ENCODE measurements at regions not wholly inside any gene's neighbourhood (a gene's known extent, or its start where the extent isn't known, plus 50 kb on each side); places are given as distances from the start of the nearest gene placed in this dataset.
"Not testable (repeated sequence)": the region's sequence is repeated elsewhere in the genome, so short reads cannot be mapped to it uniquely, and the experiment has no call there.

- not testable (repeated sequence) for DNase-seq
Measured at GRCh38 chr10:53155674-53156073, 383.1 kb upstream of the MBL2 start.

- DNase-seq: no peak
Measured at GRCh38 chr10:53153831-53154230, 381.2 kb upstream of the MBL2 start.

DNA sequence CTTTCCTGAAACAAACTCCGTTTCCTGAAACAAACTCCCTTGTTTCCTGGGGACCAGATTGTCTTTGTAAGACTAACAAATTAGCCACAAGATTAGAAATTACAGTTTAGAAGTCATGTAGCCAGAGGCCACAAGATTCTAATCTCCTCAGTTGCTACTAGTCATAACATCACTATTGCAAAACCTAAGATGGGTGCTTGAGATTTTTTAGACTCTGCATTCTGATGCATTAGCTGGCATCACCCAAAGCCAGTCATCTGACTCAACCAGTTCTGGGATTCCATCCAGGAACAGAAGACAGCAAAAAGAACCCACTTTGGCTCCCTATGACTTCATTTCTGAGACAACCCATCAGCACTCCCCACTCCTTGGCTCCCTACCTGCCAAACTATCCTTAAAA, 367.9 kb upstream of the MBL2 start:
- DNase-seq: no peak

DNA sequence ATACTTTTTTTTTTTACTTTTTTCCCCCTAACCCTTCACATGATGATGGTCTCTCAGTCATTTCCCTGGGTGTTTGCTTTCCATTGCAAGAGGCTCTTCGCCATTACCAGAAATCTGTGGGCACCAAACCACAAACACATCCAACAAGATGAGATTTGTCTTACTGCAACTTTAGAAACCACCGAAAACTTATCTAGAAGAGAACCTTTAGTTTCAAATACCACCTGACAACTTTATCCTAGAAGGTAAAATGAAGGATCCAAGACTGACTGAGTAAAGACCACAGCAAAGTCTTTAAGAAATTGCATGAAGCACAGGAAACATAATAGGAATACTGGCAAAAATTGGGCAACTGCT, 363.3 kb upstream of the MBL2 start:
- no peak for DNase-seq

GRCh38 chr10:53135213-53135896, 362.8 kb upstream of the MBL2 start:
- DNase-seq: no peak

DNA sequence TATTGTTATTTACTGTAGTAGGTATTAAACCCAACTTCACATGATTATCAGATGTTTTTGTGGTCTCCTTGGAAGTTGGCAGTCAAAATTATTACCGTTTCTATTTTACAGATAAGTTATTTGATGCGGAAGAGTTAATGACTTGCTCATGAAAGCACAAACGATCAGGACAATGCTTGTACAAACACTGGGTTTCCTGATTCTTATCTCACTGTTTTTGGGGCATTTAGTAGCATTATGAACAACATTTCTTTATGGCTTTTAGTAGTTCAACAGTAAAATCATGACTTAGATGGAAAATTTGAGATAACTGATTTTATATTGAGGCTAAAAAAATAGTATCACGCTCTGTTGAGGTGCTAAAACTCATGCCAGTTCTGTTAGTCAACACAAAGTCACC, 361.5 kb upstream of the MBL2 start:
- no peak for DNase-seq

DNA sequence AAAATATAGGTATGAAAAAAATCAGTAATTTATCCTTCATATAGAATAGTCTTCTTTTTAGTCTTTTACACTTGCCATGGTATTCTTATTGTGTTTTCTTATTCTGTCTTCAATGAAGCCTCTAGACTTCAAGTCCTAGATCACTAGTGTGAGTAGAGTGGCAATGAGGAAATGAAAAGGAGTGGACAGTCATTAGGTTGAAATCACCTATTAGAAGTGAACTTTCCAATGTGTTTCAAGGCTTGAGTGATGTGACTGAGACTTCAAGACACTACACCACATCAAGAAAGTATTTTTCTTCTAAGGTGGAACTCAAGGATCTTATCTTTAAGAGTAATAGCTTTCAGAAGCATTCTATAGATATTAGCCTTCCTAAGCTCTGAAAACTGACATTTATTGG, 357.8 kb upstream of the MBL2 start:
- no peak for DNase-seq

- DNase-seq: no peak
Measured at GRCh38 chr10:53127686-53128085, 355.1 kb upstream of the MBL2 start.

GRCh38 chr10:53123311-53123710, 350.7 kb upstream of the MBL2 start:
- no peak for DNase-seq

DNA sequence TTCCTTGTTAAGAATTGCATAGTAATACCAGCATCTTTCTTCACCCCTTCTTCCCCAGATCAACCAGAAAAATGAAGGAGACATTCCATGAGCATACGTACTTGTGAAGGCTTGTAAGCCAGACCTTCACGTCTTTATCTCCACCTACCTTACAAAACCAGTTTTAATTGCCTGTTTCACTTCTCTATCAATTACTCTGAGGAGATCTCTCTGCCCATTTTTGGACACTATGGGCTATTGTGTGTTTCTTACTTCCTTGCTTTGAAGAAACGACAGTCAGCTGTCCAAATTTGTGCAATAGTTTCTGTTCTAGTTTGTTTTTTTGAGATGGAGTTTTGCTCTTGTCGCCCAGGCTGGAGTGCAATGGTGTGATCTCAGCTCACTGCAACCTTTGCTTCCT, 349.7 kb upstream of the MBL2 start:
- no peak for DNase-seq

DNA sequence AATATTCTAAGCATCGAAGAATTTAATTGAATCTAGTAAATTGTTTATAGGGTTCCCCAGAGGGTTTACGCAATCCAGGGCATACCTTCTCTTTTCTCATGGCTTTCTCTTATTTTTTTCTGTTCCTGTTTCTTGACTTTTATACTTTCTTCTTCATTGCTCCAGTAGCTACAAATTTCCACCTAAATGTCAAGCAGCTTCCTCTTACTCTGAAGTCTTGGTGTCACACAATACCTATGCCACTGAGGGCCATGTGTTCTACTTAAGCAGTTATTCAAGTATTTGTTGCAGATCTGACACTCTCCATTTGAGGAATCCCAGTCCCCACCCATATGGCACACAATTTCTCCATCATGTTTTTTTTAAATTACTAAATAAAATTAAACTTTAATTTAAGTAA, 343.1 kb upstream of the MBL2 start:
- no peak for DNase-seq

DNA sequence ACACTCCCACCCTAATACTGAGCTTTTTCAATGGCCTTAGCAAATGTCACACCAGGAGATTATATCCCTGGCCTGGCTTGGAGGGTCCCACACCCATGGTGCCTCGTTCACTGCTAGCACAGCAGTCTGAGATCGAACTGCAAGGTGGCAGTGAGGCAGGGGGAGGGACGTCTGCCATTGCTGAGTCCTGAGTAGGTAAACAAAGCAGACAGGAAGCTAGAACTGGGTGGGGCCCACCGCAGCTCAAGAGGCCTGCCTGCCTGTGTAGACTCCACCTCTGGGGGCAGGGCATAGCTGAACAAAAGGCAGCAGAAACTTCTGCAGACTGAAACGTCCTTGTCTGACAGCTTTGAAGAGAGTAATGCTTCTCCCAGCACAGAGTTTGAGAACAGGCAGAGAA, 338.9 kb upstream of the MBL2 start:
- DNase-seq: no peak

- DNase-seq: no peak
Measured at GRCh38 chr10:53109320-53109719, 336.7 kb upstream of the MBL2 start.

GRCh38 chr10:53108317-53108934, 335.8 kb upstream of the MBL2 start:
- DNase-seq: no peak

DNA sequence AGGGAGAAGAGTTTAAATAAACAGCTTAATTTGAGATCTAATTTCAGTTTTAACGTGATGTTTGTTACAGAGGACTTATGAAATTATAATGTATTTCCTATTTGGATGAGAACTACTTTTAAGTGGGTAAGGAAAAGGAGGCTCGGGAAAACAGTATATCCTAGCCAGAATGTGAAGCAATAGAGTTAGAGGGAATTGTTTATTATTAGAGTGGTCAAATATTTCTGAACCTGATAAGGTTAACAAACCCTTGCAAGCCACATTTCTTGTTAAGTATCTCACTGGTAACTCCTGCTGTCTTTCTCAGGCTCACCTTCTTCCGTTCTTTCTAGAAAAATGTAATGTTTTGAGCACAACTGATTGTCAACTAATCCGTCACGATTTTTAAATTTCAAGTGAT, 335.1 kb upstream of the MBL2 start:
- DNase-seq: no peak

DNA sequence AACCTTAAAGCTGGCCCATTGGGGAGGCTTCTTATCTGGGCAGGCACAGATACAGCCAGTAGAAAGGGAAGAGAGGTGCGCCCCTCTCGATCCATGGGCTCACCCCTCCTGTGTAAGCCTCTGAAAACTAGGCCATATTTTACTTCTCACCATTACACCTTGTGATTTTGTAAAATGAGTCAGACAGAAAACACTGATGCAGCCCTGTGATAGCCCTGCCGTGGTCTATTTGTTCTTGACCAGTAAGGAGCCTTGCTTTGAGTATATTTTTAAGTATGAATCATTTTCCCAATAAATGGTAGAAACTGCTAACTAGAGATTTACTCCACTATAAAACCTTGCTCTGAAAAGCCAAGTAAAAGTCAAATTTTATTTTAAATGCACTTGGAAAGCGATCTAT, 329.8 kb upstream of the MBL2 start:
- no peak for DNase-seq

DNA sequence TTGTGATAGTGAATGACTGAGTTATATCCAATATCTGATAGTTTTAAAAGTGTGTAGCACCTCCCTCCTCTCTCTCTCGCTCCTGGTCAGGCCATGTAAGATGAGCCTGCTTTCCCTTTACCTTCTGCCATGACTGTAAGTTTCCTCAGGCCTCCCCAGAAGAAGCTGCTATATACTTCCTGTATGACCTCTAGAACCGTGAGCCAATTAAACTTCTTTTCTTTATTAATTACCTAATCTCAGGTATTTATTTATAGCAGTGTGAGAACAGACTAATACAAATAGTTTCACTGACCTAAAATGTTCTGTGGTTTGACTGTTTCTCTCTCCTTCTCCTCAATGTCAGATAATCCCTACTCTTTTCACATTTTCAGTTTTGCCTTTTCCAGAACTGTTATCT, 321.3 kb upstream of the MBL2 start:
- DNase-seq: no peak

DNA sequence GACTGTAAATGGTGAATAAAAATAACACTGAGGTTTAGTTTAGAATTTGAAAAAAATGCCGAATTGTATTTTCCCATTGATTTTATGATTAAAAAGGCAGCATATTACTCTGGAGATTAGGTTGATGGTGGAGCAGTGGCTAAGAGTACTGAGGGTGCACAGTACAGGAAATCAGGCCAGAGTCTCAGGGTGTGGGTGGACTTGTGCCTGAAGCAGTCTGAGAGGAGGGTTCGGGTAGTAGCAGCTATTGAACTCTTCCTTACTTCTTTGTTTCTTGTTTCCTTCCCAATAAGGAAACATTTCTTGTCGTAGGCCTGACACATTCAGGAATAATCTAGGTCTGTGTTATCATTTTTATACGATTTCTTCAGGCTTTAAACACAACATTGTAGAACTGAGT, 319.0 kb upstream of the MBL2 start:
- DNase-seq: no peak

DNA sequence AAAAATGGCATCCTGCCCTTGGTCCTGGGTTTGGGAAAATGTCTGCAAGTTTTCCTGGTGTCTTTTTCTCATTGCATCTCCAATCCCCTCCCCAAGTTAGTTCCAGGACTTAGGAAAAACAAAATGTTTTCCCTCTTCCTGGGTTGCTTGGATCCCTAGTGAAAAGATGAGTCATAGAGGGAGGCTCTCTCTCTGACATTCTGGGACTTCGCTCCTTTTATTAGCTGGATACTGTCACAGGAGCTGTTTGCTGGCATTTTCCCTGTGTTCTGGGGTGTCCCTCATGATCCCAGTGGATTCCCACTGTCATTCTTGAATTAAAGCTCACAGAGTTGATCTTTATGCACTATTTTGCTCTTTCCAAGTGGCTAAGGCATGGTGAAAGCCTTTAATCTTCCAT, 316.4 kb upstream of the MBL2 start:
- no peak for DNase-seq

DNA sequence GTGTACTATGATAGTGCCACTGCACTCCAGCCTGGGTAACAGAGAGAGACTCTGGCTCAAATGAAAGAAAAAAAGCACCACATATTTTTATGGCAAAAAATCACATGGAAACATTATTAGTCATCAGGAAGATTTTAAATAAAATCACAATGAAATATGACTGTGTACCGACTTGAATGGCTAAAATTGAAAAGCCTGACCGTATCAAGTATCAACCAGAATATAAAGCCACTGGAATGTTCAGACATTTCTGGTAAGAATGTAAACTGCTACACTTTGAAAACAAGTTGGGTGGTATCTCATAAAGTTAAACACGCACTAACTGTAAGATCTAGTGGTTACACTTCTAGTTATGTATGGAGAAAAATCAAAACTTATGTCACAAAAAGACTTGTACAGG, 306.7 kb upstream of the MBL2 start:
- no peak for DNase-seq

GRCh38 chr10:53076948-53077347, 304.4 kb upstream of the MBL2 start:
- DNase-seq: no peak

- no peak for DNase-seq
Measured at GRCh38 chr10:53075469-53075868, 302.9 kb upstream of the MBL2 start.

DNA sequence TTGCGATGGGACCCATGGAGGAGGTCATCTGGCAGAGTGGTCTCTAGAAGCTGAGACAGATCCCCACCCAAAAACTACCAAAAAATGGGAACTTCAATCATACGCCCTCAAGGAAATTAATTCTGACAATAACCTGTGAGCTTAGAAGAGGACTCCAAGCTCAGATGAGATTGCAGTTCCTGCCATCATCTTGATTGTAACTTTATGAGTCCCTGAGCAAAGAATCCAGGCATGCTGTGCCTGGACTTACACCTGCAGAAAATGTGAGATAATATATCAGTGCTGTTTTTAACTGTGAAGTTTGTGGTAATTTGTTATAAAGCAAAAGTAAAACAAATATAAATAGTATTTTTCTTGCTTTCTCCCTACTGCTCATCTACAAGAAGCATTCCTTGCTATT, 299.6 kb upstream of the MBL2 start:
- DNase-seq: no peak

- no peak for DNase-seq
Measured at GRCh38 chr10:53071505-53072125, 299.0 kb upstream of the MBL2 start.

- DNase-seq: no peak
Measured at GRCh38 chr10:53069013-53069412, 296.4 kb upstream of the MBL2 start.
